Osteoblast (primary cell): ENCODE measurements at regions not wholly inside any gene's neighbourhood (a gene's known extent, or its start where the extent isn't known, plus 50 kb on each side); places are given as distances from the start of the nearest gene placed in this dataset.

Experiments
- DNase-seq: peaks from one replicate; pipeline ENCODE4 v3.0.0; 2011; ENCODE audit warnings: low spot score, mixed read lengths; ENCODE audit not compliant: insufficient read length; ENCODE audit errors: missing footprints
- H2AFZ ChIP-seq: 2 replicates; pipeline ENCODE4 v1.6.0; 2011; ENCODE audit warnings: mild to moderate bottlenecking, low read length
- H3K27ac ChIP-seq: 2 replicates; pipeline ENCODE4 v1.5.1; 2011; ENCODE audit warnings: mild to moderate bottlenecking, low read depth, low read length, moderate library complexity
- H3K27me3 ChIP-seq: 2 replicates; pipeline ENCODE4 v1.6.0; 2012; ENCODE audit warnings: mild to moderate bottlenecking, control low read depth, inconsistent platforms, low read length, moderate library complexity; ENCODE audit not compliant: insufficient read depth
- H3K36me3 ChIP-seq: 2 replicates; pipeline ENCODE4 v1.5.1; 2011; ENCODE audit warnings: mild to moderate bottlenecking, low read length, control low read depth, moderate library complexity; ENCODE audit not compliant: insufficient read depth
- H3K4me1 ChIP-seq: 2 replicates; pipeline ENCODE4 v1.5.1; 2011; ENCODE audit warnings: mild to moderate bottlenecking, low read length, control low read depth, moderate library complexity; ENCODE audit not compliant: insufficient read depth
- H3K4me2 ChIP-seq: 2 replicates; pipeline ENCODE4 v1.6.0; 2011; ENCODE audit warnings: mild to moderate bottlenecking, low read length; ENCODE audit not compliant: insufficient read depth
- H3K4me3 ChIP-seq: fragments of 200-600 bp; sonication (generic); 3 replicates; pipeline ENCODE4 v1.5.1; 2012; ENCODE audit warnings: mild to moderate bottlenecking, low read length, inconsistent platforms; ENCODE audit not compliant: insufficient read depth
- H3K79me2 ChIP-seq: 2 replicates; pipeline ENCODE4 v1.6.0; 2012; ENCODE audit warnings: mild to moderate bottlenecking, low read length, control low read depth, inconsistent platforms; ENCODE audit not compliant: insufficient read depth
- H3K9me3 ChIP-seq: 2 replicates; pipeline ENCODE4 v1.5.1; 2011; ENCODE audit warnings: low read depth, low read length, control low read depth
- H4K20me1 ChIP-seq: 2 replicates; pipeline ENCODE4 v1.6.0; 2012; ENCODE audit warnings: mild to moderate bottlenecking, low read length, control low read depth; ENCODE audit not compliant: insufficient read depth
- CTCF ChIP-seq: IDR thresholded peaks from 2 replicates; pipeline ENCODE4 v1.5.1; 2011; ENCODE audit warnings: mild to moderate bottlenecking, low read depth, low read length, moderate library complexity; ENCODE audit errors: extremely low read depth

- H3K4me3 ChIP-seq, result no peak overlapping the region
- no peak overlapping the region for H2AFZ ChIP-seq
- peaks cover 30% of the 10 kb centered on the region for H3K4me1 ChIP-seq
- no peak overlapping the region for H3K4me2 ChIP-seq
- H3K9me3 ChIP-seq, result no peaks in the 10 kb centered on the region
- no peaks in the 10 kb centered on the region for H3K36me3 ChIP-seq
- no peaks in the 10 kb centered on the region for H3K79me2 ChIP-seq
- H3K27ac ChIP-seq, result peak overlapping the region; percentile 76
- no peak for TF ChIP-seq CTCF
- H4K20me1 ChIP-seq, result no peaks in the 10 kb centered on the region
- peak; percentile 70 for DNase-seq
- no peaks in the 10 kb centered on the region for H3K27me3 ChIP-seq
These were observed 78.3 kb upstream of the SRSF6 start for GRCh38 chr20:43379239-43379917.

GRCh38 chr20:43376831-43377230, 80.9 kb upstream of the SRSF6 start:
- H3K36me3 ChIP-seq, result no peaks in the 10 kb centered on the region
- no peak for TF ChIP-seq CTCF
- H3K4me2 ChIP-seq, result no peak overlapping the region
- H4K20me1 ChIP-seq, result no peaks in the 10 kb centered on the region
- no peak for DNase-seq
- no peak overlapping the region for H3K27ac ChIP-seq
- H3K4me3 ChIP-seq, result no peak overlapping the region
- H2AFZ ChIP-seq, result no peak overlapping the region
- H3K79me2 ChIP-seq, result no peaks in the 10 kb centered on the region
- H3K4me1 ChIP-seq, result peaks cover 22% of the 10 kb centered on the region
- H3K27me3 ChIP-seq, result no peaks in the 10 kb centered on the region
- H3K9me3 ChIP-seq, result no peaks in the 10 kb centered on the region

- Histone ChIP-seq H3K27ac (peak overlapping the region; percentile 12), H3K9me3 (no peaks in the 10 kb centered on the region), H3K4me3 (no peak overlapping the region), H3K36me3 (no peaks in the 10 kb centered on the region), H3K27me3 (no peaks in the 10 kb centered on the region), H3K79me2 (no peaks in the 10 kb centered on the region), H4K20me1 (no peaks in the 10 kb centered on the region), H2AFZ (no peak overlapping the region), H3K4me2 (no peak overlapping the region), H3K4me1 (peaks cover 22% of the 10 kb centered on the region)
- no peak for TF ChIP-seq CTCF
- DNase-seq, result no peak
These were observed 82.1 kb upstream of the SRSF6 start for GRCh38 chr20:43375591-43375990.

- Histone ChIP-seq H2AFZ (no peak overlapping the region), H3K36me3 (no peaks in the 10 kb centered on the region), H3K4me1 (peaks cover 10% of the 10 kb centered on the region), H3K4me3 (no peak overlapping the region), H3K27me3 (no peaks in the 10 kb centered on the region), H3K27ac (no peak overlapping the region), H3K79me2 (no peaks in the 10 kb centered on the region), H3K4me2 (no peak overlapping the region), H3K9me3 (no peaks in the 10 kb centered on the region), H4K20me1 (no peaks in the 10 kb centered on the region)
- TF ChIP-seq CTCF, result no peak
- DNase-seq, result no peak
These were observed 85.6 kb upstream of the SRSF6 start for GRCh38 chr20:43372051-43372450.
